HG03558 (cell line): ENCODE measurements at regions not wholly inside any gene's neighbourhood (a gene's known extent, or its start where the extent isn't known, plus 50 kb on each side); places are given as distances from the start of the nearest gene placed in this dataset.
"Not testable (repeated sequence)": the region's sequence is repeated elsewhere in the genome, so short reads cannot be mapped to it uniquely, and the experiment has no call there.

Experiments
- ATAC-seq: cut with Tn5 transposase; IDR thresholded peaks from one replicate; pipeline ENCODE4 v1.9.1; 2021; ENCODE audit warnings: moderate number of reproducible peaks; ENCODE audit not compliant: unreplicated experiment; ENCODE audit errors: extremely low read depth

- ATAC-seq: no peak
Observed at GRCh38 chr17:69669441-69670178, 255.1 kb downstream of the MAP2K6 start.

GRCh38 chr17:69672924-69673323, 258.4 kb downstream of the MAP2K6 start:
- ATAC-seq: no peak

GRCh38 chr17:69677130-69677529, 262.6 kb downstream of the MAP2K6 start:
- no peak for ATAC-seq

DNA sequence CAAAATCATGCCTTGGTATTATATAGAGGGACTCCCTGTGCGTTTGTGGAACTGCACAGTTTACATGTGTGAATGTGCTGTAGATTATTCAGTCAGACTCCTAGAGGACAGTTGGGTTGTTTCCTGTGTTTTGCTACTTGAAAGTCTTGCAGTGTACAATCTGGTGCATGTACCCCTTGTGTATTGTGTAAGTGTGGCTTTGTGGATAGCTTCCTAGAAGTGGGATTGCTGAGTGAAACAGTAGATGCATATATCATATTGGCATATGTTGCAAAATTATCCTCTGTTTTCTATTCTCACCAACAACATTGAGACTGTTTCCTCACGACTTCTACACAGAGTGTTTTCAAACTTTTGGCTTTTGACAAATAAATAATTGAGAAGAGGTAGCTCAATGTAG, 263.7 kb downstream of the MAP2K6 start:
- ATAC-seq: no peak

DNA sequence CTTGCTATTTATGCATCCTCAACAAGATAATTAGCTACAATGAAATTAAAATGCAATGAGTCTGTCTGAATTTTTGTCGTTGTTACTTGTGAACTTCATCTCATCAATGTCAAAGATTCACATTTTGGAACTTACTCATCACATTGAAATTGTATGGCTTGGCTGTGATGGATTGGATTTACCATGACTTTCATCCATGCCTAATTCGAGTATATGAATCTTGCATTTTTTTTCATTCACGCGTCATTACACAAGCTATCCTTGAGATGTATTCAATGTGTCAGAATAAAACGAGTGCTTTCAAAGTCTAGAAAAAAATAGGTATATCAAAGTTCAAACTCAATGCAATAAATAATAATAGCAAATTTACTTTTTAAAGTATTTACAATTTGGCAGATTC, 265.3 kb downstream of the MAP2K6 start:
- no peak for ATAC-seq

DNA sequence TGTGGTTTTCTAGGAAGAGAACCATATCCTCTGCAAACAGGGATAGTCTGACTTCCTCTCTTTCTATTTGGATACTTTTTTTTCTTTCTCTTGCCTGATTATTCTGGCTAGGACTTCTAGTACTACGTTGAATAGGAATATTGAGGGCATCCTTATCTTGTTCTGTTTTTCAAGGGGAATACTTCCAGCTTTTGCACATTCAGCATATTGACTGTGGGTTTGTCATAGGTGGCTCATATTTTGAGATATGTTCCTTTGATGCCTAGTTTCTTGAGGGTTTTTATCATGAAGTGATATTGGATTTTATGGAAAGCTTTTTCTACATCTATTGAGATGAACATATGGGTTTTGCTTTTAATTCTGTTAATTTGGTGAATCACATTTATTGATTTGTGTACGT, 269.8 kb downstream of the MAP2K6 start:
- ATAC-seq: no peak

DNA sequence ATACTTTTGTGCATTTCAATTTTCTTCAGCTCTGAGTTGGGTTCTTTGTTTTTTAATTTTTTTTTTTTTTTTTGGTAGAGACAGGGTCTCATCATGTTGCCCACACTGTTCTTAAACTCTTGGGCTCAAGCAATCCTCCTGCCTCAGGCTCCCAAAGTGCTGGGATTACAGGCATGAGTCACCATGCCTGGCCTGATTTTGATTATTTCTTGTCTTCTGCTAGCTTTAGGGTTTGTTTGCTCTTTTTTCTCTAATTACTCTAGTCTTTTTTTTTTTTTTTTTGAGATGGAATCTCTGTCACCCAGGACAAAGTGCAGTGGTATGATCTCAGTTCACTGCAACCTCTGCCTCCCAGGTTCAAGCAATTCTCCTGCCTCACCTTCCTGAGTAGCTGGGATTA, 270.7 kb downstream of the MAP2K6 start:
- not testable (repeated sequence) for ATAC-seq

DNA sequence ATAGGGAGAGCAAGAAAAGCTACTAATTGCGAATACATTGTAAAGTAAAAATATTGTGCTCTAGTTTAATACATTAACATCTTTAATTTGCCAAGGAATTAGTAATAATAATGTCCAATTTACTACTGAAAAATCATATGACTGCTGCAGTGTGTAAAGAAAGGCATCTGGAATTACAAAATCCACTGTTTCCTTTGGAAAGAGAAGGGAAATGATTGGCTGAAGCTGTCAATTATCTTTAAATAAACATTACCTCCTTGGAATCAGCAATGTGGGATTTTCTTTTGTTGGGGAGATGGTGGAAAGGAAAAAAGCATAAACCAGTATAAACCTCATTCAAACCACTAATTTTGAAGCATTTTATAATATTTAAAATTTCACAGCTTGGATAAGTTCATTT, 276.0 kb downstream of the MAP2K6 start:
- no peak for ATAC-seq

GRCh38 chr17:69692171-69692570, 277.7 kb downstream of the MAP2K6 start:
- no peak for ATAC-seq

- no peak for ATAC-seq
Observed at GRCh38 chr17:69695646-69696045, 281.1 kb downstream of the MAP2K6 start.

- no peak for ATAC-seq
Observed at GRCh38 chr17:69696650-69697049, 282.2 kb downstream of the MAP2K6 start.

DNA sequence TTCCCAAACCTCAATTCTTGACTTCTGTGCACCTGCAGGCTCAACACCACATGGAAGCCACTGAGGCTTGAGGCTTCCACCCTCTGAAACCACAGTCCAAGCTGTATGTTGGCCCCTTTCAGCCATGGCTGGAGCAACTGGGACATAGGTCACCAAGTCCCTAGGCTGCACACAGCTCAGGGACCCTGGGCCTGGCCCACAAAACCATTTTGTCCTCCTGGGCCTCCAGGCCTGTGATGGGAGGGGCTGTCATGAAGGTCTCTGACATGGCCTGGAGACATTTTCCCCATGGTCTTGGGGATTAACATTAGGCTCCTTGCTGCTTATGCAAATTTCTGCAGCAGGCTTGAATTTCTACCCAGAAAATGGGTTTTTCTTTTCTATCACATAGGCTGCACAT, 283.9 kb downstream of the MAP2K6 start:
- ATAC-seq: not testable (repeated sequence)

DNA sequence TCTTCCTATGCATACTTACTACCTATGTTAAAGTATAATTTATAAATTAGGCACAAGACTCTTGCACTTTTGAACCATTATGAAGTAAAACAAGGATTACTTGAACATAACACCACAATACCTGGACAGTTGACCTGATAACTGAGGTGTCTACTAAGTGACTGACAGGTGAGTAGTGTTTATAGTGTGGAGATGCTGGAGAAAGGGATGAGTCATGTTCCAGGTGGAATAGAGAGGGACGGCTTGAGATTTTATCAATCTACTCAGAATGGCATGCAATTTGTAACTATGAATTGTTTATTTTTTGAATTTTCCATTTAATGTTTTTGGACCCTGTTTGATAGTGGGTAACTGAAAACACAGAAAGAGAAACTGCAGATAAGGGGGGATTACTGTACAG, 287.6 kb downstream of the MAP2K6 start:
- ATAC-seq: no peak

GRCh38 chr17:69703751-69704150, 289.3 kb downstream of the MAP2K6 start:
- no peak for ATAC-seq

DNA sequence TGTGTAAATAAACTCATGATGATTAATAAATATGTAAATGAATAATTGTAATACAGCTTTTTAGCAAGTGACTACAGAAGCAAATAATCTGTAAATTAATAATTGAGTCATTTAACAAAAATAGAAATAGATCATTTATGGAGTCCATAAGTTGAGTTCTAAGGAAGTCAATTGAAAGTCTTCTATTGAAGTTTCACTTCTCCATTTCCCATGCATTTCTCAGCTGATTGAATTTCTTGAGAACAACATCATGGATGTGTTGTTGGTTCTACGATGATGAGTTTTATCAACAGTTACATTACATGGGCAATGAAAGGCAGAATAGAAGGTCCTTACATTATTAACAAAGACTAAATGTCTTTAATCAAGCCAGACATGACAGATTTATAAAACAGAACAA, 290.4 kb downstream of the MAP2K6 start:
- no peak for ATAC-seq

- ATAC-seq: no peak
Observed at GRCh38 chr17:69706127-69706526, 291.6 kb downstream of the MAP2K6 start.

GRCh38 chr17:69709441-69709840, 294.9 kb downstream of the MAP2K6 start:
- no peak for ATAC-seq

- ATAC-seq: no peak
Observed at GRCh38 chr17:69710926-69711325, 296.4 kb downstream of the MAP2K6 start.

- ATAC-seq: no peak
Observed at GRCh38 chr17:69711541-69711940, 297.0 kb downstream of the MAP2K6 start.

DNA sequence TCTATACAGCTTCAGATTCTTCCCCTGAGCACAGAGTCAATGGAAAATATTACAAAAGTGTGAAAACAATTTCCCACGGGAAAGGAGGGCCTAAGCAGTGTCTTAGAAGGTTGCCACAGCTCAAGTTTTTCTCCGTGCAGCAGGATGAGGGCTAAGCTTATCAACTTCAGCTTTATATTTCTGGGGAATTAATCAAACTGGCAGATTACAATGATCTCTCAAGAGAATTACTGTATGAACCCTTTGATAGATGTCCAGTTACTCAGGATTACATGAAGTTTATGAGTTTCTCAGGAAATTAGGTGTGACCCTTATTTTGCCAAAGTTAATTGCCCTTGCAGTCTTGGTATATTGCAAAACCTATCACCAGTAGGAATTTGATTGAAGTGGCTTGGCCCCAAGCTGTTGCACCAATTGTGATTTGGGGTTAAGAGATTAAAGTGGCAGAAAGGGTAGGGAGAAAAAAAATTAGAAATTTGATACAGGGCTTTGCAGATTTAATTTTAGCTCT, 298.4 kb downstream of the MAP2K6 start:
- ATAC-seq: no peak

DNA sequence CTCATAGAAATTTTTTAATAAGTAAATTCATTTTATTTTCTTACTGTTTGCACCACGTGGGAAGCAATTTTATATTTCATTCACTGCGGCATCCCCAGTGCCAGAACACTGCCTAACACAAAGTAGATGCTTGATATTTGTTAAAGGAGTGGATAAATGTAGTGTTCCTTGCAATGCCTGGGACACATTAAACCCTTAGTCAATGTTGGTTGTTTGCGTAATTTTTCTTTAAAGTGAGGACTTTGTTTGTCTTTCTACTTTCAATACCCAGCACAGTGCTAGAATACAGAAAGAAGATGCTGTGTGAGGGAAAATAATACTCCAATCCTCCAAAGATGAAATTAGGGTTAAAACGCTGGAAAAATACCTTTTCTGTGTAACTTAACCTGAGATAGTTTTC, 299.3 kb downstream of the MAP2K6 start:
- ATAC-seq: no peak

GRCh38 chr17:69714669-69715068, 300.2 kb downstream of the MAP2K6 start:
- no peak for ATAC-seq
